GM19035 (cell line): ENCODE measurements at regions not wholly inside any gene's neighbourhood (a gene's known extent, or its start where the extent isn't known, plus 50 kb on each side); places are given as distances from the start of the nearest gene placed in this dataset.

Experiments
- ATAC-seq: cut with Tn5 transposase; IDR thresholded peaks from one replicate; pipeline ENCODE4 v1.9.1; 2021; ENCODE audit not compliant: unreplicated experiment

DNA sequence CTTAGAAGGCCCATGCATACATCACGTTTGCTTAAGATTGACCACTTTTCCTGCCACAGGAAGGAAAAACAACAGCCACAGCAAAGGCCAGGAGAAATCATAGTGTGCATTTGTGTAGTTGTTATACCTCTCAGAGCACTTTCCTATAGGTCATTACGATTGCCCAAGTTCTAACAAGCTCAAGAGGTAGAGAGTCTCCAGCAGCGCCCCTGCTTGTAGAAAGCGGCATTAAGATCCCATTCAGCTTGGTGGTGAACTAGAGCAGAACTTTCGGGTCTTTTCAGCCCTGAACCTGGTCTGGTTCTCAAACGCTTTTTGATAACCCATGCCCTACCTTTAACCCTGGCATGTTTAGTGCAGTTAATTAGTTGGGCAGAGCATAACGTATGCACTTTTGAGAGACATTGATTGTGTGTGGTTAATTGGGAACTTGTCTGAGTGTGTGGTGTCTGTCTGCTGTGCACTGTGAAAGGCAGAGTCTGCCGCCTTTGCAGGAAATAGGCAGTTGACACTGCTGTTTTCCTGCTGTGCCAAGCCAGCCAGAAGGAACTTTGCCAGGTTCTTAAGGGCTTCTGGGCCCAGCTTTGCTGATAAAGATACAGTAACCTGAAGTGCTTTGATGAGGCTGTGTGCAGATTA is 109.9 kb upstream of the CLMP start:
- no peak for ATAC-seq

DNA sequence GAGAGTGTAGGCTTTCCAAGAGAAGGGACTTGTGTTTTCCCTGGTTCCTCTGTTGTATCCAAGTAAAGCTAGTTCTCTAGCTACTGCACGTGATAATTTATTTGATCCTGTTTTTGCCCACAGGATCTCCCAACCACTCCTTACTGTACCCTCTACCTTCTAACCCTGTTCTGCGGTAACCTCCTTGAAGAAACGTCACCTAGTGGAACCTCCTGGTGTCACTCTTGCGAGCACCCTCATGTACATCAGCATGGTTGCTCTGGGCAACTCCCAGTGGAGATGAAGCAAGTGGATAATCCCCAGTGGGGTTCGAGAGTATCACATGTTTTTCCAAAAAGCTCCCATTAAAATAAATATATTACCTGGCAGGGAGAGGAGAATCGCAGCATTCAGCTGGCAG is 108.9 kb upstream of the CLMP start:
- peak; percentile 30 for ATAC-seq

DNA sequence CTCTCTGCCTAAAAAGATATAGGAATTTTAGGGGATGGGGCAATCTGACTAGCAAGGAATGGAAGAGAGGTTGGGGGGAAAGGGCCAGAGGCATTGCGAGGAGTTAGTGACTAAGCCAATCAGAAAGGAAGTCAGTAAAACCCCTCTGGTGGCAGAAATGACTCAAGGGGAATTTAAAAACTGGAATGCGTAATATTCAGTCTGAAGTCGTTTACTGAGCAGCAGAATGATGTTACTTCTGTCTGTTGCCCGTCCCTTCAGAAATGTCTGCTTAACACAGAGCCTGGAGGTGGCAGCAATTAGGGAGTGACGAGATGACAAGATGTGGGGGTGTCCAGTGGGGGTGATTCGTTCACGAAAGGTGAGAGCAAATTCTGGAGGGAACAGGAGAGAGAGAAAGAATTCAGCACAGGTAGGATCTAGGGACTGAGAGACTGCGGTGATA is 107.7 kb upstream of the CLMP start:
- ATAC-seq: peak; percentile 49

DNA sequence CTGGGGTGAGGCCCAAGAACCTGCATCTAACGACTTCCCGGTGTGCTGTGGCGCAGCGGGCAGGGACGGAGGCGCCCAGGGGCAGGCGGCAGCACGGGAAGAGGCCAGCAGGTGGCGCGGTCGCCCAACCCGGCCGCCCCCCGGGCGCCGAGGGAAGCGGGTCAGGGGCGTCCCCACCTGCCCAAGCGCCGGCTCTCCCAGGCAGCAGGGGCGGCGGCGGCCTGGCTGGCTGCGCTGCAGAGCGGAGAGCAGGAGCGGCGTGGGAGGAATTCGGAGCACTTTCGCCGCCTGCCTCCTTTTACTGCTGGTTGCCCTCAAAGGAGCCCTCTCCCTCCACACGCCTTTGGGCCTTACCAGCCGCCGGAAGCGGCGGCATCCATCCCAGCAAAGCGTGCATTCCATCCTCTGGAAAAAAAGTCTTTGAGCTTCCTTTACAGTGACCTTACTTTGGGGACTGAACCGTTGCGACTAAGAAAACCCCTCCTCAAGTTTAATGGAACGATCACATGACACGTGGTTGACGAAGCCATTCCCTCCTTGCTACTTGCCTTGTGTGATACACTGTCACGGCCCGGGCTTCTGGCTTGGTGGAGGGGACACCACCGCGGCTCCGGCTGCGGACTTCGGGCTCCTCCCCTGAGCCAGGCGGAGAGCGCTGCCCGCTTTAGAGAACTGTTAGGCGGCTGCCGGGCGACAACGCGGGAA is 106.8 kb upstream of the CLMP start:
- peak; percentile 79 for ATAC-seq

DNA sequence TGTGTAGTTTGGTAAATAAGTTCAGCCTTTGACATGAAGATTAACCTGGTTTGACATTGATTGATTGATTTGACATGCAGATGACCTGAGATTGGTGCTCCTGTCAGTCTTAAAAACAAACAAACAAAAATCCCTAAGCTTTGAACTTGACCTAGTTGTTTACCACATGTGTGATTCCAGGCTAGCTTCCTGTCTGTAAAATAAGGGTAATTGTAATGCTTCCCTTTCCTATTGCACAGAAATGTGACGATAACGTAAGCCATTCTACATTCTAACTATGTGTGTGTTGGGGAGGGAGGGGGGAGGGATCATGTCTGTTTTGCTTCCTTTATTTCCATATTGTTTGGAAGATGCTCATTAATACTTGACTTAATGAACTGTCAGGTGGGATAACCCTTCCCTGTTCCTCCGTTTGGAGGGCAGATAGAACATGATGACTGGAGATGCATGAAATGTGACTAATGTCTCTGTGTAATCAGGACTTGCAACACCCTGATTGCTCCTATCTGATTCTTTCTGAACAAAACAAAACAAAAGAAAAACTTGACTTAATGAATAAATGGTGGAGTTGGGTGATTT is 106.1 kb upstream of the CLMP start:
- no peak for ATAC-seq

DNA sequence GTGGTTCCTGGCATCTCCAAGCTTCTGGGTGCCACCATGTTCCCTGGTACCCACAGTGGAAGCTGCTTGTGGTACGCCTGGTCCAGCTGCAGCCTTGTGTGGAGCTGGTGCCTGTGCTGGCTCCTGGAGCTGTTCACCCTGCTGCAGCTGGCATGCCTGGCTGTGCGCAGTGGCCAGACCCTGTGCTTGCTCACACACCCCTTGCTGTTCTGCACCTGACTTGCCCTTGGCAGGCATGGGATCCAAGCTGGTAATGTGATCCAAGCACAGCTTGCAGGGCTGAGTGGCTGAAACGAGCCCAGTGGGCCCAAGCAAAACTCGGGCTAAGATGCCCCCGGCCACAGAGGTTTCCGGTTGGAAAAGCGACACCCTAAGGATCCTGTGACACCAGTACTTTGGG is 104.7 kb upstream of the CLMP start:
- ATAC-seq: no peak

DNA sequence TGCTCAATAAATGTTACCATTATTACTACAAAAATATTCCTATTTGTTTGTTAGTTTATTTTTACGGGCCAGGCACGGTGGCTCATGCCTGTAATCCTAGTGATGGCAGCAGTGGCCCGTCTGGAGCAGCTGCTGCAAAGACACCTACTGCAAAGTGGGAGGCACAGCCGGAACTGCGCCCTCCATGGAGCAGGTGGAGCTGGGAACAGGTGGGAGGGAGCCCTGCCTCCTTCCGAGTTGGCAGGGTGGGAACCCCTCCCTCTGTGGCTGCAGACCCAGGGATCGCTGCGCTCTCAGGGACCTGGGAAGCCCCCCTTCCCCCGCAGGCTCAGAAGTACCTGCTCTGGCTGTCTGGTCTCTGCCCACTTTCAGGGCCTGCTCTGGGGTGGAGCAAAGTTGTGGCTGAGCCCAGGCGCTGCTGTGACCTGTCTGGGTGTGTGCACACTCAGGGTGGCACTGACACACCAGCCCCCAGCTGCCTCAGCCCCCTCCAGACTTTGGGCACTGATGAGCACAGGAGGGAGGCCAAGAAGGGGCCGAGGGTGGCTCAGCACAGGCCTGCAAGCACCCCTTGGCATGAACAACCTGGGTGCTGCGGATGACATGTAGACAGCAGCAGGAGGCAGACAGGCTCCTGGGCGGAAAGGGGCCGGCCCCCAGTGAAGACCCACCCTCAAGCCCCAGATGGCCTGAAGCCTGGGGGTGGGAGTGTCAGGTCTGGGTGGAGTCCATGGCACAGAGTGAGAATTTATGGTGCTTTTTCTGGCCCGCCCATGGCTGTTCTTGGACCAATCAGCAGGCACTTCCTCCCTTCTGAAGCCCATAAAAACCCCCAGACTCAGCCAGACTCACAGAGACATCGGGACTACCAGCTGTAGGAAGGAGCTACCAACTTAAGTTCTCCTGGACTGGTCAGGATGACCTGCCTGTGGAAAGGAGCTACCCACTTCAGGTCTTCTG is 103.7 kb upstream of the CLMP start:
- no peak for ATAC-seq

DNA sequence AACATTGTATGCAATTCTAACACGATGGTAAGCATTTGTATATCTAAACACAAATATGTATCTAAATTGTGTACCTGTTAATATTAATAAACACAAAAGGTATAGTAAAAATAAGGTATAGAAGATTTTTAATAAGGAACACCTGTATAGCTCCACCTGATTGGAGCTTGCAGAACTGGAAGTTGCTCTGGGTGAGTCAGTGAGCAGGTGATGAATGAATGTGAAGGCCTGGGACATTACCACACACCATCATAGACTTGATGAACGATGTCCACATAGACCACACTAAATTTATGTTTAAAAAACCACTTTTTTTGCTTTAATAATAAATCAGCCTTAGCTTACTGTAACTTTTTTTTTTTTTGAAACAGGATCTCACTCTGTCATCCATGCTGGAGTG is 97.6 kb upstream of the CLMP start:
- no peak for ATAC-seq

DNA sequence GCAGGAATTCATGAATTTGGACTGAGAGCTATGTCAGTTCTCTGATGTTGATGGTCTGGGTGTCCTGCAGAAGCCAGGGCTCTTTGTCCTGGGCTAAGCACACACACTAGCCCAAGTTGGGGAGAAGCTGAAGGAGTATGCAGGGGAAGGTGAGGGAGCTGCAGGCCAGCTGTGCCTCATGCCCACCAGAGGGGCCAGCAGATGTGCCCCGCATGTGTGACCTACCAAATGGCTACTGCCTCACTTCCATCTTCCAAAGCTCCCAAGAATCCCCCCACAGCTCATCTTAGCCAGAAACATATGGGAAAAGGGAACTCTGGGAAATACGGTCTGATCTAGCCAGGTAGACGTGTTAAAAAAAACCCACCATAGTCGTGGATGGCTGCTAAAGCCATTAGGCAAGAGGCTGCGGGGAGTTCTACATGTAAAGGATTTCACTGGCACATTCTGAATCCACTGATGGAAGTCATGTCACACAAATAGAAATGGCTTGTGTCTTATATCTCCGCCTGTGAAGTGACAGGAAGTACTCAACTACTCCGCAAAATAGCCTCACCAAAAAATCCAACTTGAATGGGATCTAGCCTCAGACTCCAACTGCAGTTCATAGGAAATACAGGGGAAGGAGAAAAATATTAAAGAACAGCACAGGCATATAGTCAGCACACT is 96.3 kb upstream of the CLMP start:
- no peak for ATAC-seq

DNA sequence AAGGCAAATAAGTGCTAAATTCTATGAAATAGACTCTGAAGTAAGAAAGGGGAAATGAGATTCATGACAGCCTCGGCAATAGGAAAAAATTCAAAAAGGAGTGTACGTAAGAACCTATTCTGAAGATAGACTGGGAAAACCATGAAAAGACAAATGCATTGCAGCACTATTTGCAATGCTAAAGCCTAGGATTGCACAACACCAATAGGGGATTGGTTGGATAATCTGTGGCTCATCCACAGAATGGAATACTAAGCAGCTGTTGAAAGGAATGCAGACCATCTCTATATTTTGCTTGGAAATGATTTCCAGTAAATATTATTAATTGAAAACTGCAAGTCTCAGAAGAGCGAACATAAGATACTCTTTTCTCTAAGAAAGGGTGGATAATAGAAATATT is 91.7 kb upstream of the CLMP start:
- no peak for ATAC-seq

DNA sequence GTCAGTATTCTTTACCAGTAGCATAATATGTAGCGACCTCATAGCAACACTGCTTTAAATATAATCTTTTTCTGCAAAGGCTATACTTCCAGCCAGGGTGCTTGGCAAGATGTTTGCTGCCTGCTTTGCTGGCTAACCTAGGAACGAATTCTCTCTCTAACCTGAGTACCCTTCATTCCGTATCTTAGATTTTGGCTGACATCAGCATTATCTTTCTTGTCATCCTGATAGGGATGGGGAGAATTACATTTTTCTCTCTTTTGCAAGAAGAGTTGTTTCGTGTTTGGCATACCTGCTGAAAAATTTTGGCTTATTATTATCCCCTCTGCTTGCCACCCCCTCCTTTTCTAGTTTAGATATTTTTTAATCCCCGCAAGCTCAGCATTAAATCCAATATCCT is 91.2 kb upstream of the CLMP start:
- ATAC-seq: no peak

DNA sequence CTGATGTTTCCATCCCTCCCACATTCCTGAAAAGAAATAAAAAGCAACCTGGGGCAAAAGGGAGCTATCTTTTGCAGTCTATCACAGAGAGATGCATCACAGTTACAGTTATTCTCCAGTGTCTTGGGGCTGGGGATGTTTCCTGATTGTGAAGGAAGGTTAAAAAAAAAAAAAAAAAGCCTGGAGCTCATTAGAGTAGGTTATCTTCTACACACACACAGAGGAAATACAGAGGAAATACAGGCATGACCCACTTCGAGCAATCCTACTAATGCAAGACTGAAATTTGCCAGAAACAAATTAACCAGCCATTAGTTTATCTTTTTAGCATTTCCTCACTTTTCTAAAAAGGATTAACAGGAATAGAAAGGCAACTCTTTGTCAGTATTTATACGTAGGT is 89.4 kb upstream of the CLMP start:
- no peak for ATAC-seq

DNA sequence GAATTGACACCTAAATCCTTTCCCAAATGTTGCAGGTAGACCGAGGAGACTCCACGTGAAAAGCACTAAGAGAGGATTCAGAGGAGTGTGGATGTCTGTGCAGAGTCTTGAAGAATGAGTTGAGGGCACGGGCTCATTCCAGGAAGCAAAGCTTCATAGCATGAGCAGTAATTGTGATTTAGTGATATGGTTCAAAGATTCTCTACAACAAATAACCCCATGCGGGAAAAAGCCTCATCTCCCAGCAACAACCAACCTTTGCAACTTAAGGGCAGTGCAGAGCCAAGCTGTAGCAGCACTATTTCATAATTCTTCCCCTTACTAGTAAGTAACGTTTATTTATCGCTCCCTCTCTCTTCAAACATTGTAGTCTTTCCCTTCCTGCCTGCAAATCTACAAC is 87.5 kb upstream of the CLMP start:
- ATAC-seq: no peak

DNA sequence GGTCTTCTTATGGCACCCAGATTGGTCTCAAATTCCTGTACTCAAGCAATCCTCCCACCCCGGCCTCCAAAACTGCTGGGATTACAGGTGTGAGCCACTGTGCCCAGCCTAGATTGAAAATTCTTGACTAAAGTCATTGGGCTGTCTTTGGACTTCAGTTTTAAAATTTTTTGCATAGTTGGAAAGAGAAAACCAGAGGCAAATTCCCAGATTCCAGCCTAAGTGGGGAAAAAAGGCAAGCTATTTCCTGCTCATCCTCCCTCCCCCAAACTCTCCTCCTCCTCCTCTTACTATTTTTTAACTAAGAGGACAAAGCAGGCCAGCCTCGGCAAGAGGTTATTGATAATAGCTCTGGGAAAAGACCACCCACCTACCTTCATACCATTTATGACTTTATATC is 78.6 kb upstream of the CLMP start:
- no peak for ATAC-seq

DNA sequence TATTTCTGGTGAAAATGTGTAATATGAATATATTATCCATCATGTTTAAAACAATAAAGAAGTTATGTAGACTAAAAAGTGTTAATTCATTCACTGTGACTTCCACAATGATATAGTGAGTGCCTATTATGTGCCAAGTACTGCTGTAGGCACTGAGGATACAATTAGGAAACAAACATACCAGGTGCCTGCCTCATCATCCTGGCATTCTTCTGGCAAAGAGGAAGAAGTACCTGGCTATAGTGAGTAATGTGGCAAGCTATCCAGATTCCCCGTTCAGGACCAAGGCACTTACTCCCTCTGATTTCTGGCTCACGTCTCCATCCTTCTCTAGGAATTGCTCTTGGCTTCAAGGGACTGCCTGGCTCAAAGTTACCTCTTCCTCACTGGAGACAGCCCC is 77.5 kb upstream of the CLMP start:
- ATAC-seq: no peak

DNA sequence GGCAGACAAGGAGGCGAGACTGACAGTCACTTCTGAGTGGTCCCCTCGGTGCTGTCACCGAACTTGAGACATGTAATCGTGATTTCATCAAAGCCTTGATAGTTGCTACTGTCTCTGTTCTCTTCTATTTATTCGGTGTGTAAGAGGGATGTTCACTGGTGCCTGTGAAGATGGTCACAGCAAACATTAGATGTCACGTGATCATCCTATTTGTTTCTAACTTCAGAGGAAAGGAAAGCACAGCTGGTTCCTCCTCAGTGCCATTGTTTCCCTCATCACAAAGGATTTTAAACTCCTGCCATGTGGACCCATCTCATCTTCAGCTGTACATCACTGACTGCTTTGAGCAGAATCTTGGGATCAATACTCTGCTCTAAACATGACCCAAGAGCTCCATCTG is 73.1 kb upstream of the CLMP start:
- no peak for ATAC-seq

DNA sequence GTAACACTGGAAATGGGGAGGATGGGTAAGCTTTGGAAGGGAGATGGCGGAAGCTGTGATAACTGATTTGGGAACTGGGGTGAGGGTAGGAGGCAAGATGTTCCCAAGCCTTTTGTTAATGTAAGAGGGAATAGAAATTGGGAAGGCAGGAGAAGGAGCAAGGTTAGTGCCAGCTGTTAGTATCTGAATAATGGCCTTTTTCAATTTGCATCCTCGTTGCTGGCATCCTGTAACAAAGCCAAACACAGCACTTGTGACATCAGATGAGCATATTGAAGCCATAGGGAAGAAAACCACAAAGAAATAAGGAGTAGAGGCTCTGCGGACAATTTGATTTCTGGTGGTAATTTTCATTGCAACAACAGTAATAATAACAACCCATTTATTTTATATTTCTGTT is 70.9 kb upstream of the CLMP start:
- ATAC-seq: no peak

DNA sequence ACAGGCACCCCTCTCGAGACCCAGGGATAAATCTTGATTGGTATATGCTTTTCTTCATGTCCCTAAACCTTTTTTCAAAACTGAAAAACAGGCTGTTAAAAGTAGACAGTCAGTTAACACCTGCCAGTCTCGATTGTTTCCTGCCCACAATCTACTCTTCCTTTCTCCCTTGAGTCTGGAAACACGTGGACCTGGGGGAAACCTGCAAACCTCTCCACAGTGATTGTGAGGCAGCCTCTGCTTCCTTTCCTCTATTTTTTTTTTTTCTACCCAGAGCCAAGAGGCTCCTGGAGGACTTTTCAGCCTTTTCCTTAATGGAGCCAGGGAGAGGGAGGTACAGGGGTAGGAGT is 69.4 kb upstream of the CLMP start:
- ATAC-seq: no peak

DNA sequence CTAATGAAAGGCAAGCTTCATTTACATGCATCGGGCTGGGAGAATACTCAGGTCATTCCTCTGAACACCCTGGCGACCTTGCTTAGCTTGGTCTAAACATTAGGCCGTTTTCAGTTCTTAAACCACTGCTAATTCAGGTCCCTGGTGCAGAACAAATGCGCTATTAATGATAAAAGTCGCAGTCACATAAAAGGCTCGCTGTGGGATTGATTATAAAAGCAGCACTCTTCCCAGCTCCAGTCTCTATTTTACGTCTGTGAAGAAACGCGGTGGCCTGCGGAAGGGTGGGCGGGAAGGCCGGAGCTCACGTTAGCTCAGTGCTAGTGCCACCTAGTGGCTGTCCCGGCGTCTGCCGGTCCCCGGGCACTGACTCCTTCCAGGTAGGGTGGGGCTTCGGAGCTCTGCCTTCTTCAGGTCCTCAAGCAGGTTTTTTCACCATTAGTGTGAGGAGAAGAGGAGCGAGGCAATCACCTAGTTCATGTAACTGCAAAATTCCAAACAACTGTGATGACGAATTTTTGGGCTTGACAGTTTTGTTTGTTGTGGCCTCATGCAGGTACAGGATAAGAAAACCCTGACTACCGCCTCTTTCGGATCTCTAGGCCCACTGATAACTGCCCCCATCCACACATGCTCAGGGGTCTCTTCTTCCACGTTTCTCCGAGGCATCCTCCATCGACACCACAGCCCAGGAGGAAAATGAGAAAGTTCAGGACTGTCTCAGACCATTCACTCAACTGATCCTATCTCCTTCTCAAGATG is 66.5 kb upstream of the CLMP start:
- ATAC-seq: no peak

DNA sequence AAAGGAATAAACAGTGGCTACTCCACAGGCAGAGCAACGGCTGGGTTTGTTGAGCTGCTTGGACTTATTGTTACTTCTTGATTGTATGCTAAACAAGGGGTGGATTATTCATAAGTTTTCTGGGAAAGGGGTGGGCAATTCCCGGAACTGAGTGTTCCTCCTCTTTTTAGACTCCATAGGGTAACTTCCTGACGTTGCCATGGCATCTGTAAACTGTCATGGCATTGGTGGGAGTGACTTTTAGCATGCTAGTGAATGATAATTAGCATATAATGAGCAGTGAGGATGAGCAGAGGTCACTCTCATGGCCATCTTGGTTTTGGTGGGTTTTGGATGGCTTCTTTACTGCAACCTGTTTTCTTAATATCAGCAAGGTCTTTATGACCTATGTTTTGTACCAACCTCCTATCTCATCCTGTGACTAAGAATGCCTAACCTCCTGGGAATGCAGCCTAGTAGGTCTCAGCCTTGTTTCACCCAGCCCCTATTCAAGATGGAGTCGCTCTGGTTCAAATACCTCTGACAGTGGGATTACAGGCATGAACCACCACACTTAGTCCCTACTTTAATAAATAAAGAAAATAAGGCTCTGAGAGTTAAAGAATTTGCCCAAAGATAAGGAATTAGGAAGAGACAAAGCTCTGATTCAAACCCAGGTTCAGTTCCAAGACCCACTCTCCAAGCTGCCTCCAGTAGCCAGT is 65.6 kb upstream of the CLMP start:
- no peak for ATAC-seq
